H1 (cell line): ENCODE measurements at regions not wholly inside any gene's neighbourhood (a gene's known extent, or its start where the extent isn't known, plus 50 kb on each side); places are given as distances from the start of the nearest gene placed in this dataset.

Experiments
- CTCF ChIA-PET: fragments of 300-600 bp; sonication (Branson Sonifier 250); formaldehyde crosslinking; loops from one replicate; lab custom pipeline; 2021; ENCODE audit not compliant: partially characterized antibody; lab: Charles Lee
- POLR2A ChIA-PET: fragments of 300-600 bp; sonication (Branson Sonifier 250); formaldehyde crosslinking; loops from one replicate; lab custom pipeline; 2021; ENCODE audit warnings: inconsistent platforms; ENCODE audit not compliant: partially characterized antibody; lab: Charles Lee
- DNase-seq, 2 experiments: peaks; one replicate each; pipeline versions ENCODE4 v3.0.0 to v3.0.0-alpha.2; 2010 to 2022; ENCODE audit warnings: low spot score in 2 of 2, low read depth in 1 of 2, mixed read lengths in 1 of 2
- FAIRE-seq: peaks from 2 replicates; lab custom pipeline; 2011; peaks lifted over from hg19 to GRCh38; lab: Jason Lieb, UNC
- H2AFZ ChIP-seq: 2 replicates; pipeline ENCODE4 v1.8.1; 2012; ENCODE audit warnings: low read length, inconsistent platforms
- H2AK5ac ChIP-seq: 2 replicates; pipeline ENCODE4 v1.6.1; 2013; ENCODE audit warnings: low read depth, low read length
- H2BK120ac ChIP-seq: replicated peaks from 2 replicates; pipeline ENCODE3; 2013; ENCODE audit warnings: low read depth, low read length, inconsistent platforms
- H2BK12ac ChIP-seq: 2 replicates; pipeline ENCODE4 v1.6.1; 2013; ENCODE audit warnings: low read depth, low read length
- H2BK15ac ChIP-seq: 2 replicates; pipeline ENCODE4 v1.6.1; 2013; ENCODE audit warnings: low read length
- H2BK20ac ChIP-seq: 2 replicates; pipeline ENCODE4 v1.6.1; 2013; ENCODE audit warnings: low read length
- H2BK5ac ChIP-seq: 2 replicates; pipeline ENCODE4 v1.6.1; 2013; ENCODE audit warnings: low read depth, low read length
- H3K14ac ChIP-seq: 2 replicates; pipeline ENCODE4 v1.6.1; 2013; ENCODE audit warnings: inconsistent platforms; ENCODE audit not compliant: insufficient read length
- H3K18ac ChIP-seq: 2 replicates; pipeline ENCODE4 v1.6.1; 2013; ENCODE audit warnings: low read length; ENCODE audit errors: extremely low read depth
- H3K23ac ChIP-seq: 2 replicates; pipeline ENCODE4 v1.6.1; 2013; ENCODE audit warnings: inconsistent platforms; ENCODE audit not compliant: insufficient read length
- H3K23me2 ChIP-seq: 2 replicates; pipeline ENCODE4 v1.6.1; 2013; ENCODE audit warnings: low read depth, low read length
- H3K27ac ChIP-seq: 2 replicates; pipeline ENCODE4 v1.6.1; 2011; ENCODE audit warnings: low read depth, low read length, inconsistent platforms
- H3K27me3 ChIP-seq, 4 experiments: replicated peaks in 1 of 4; 1 replicate in 1 of 4; 2 replicates in 3 of 4; pipeline versions ENCODE4 v1.6.1 to v1.8.1; 2011 to 2013; ENCODE audit warnings: low read length in 3 of 4, mild to moderate bottlenecking in 3 of 4, inconsistent platforms in 2 of 4, mixed read lengths in 2 of 4, moderate library complexity in 1 of 4; ENCODE audit not compliant: control insufficient read depth in 3 of 4, insufficient read depth in 3 of 4; ENCODE audit errors: extremely low read depth in 1 of 4
- H3K36me3 ChIP-seq, 4 experiments: 2 replicates each; pipeline versions ENCODE4 v1.6.1 to v1.8.1; 2011 to 2013; ENCODE audit warnings: mild to moderate bottlenecking in 4 of 4, low read length in 3 of 4, moderate library complexity in 2 of 4, control low read depth in 1 of 4, inconsistent platforms in 1 of 4; ENCODE audit not compliant: insufficient read depth in 4 of 4, control insufficient read depth in 2 of 4
- H3K4ac ChIP-seq: replicated peaks from 2 replicates; pipeline ENCODE3; 2013; ENCODE audit warnings: low read length, low read depth, mixed read lengths, inconsistent platforms; ENCODE audit not compliant: insufficient read length
- H3K4me1 ChIP-seq, 4 experiments: replicated peaks in 1 of 4; 1 replicate in 1 of 4; 2 replicates in 3 of 4; pipeline versions ENCODE4 v1.6.1 to v1.8.1; 2011 to 2013; ENCODE audit warnings: low read length in 3 of 4, inconsistent platforms in 2 of 4, mixed read lengths in 1 of 4; ENCODE audit not compliant: insufficient read depth in 4 of 4, control insufficient read depth in 3 of 4
- H3K4me2 ChIP-seq, 2 experiments: 2 replicates each; pipeline versions ENCODE4 v1.6.1 to v1.8.1; 2011 to 2013; ENCODE audit warnings: low read depth in 2 of 2, low read length in 2 of 2, control low read depth in 1 of 2, inconsistent platforms in 1 of 2, mild to moderate bottlenecking in 1 of 2; ENCODE audit not compliant: insufficient read depth in 1 of 2
- H3K4me3 ChIP-seq, 4 experiments: fragments of 200-600, 300-600 bp in 1 of 4; sonication (generic), shearing (Covaris generic), sonication (Bioruptor Twin) in 1 of 4; 2 replicates each; pipeline versions ENCODE4 v1.5.1 to v1.8.1; 2011 to 2016; ENCODE audit warnings: low read length in 4 of 4, low read depth in 3 of 4, control low read depth in 2 of 4, inconsistent platforms in 2 of 4, mild to moderate bottlenecking in 2 of 4, mixed read lengths in 1 of 4, moderate library complexity in 1 of 4; ENCODE audit not compliant: insufficient read depth in 2 of 4; ENCODE audit errors: extremely low read depth in 1 of 4
- H3K56ac ChIP-seq: replicated peaks from 2 replicates; pipeline ENCODE3; 2013; ENCODE audit warnings: low read depth, mild to moderate bottlenecking, mixed read lengths, low read length, inconsistent platforms; ENCODE audit not compliant: insufficient read length
- H3K79me1 ChIP-seq: 2 replicates; pipeline ENCODE4 v1.6.1; 2013; ENCODE audit warnings: low read depth, low read length, control low read depth
- H3K79me2 ChIP-seq, 2 experiments: 2 replicates each; pipeline versions ENCODE4 v1.6.1 to v1.8.1; 2012 to 2013; ENCODE audit warnings: low read length in 2 of 2, mild to moderate bottlenecking in 2 of 2, inconsistent platforms in 1 of 2; ENCODE audit not compliant: insufficient read depth in 2 of 2, control insufficient read depth in 1 of 2
- H3K9ac ChIP-seq, 4 experiments: replicated peaks in 1 of 4; 1 replicate in 1 of 4; 2 replicates in 3 of 4; pipeline versions ENCODE4 v1.6.1 to v1.8.1; 2011 to 2013; ENCODE audit warnings: low read depth in 3 of 4, low read length in 3 of 4, control low read depth in 2 of 4, mild to moderate bottlenecking in 2 of 4, moderate library complexity in 2 of 4, inconsistent platforms in 1 of 4; ENCODE audit errors: extremely low read depth in 1 of 4
- H3K9me3 ChIP-seq, 2 experiments: 2 replicates each; pipeline versions ENCODE4 v1.6.1 to v1.8.1; 2012 to 2013; ENCODE audit warnings: mild to moderate bottlenecking in 2 of 2, moderate library complexity in 2 of 2, control low read depth in 1 of 2, inconsistent platforms in 1 of 2, low read depth in 1 of 2, low read length in 1 of 2, mixed read lengths in 1 of 2; ENCODE audit not compliant: insufficient read depth in 2 of 2
- H4K20me1 ChIP-seq, 2 experiments: replicated peaks in 1 of 2; 2 replicates each; pipeline versions ENCODE3 to v1.8.1; 2011 to 2013; ENCODE audit warnings: inconsistent platforms in 2 of 2, low read length in 2 of 2, mild to moderate bottlenecking in 1 of 2; ENCODE audit not compliant: insufficient read depth in 2 of 2, control insufficient read depth in 1 of 2
- H4K5ac ChIP-seq: 2 replicates; pipeline ENCODE4 v1.6.1; 2013; ENCODE audit warnings: low read length, low read depth, mixed read lengths, inconsistent platforms; ENCODE audit not compliant: insufficient read length
- H4K8ac ChIP-seq: 2 replicates; pipeline ENCODE4 v1.8.0; 2013; ENCODE audit warnings: mild to moderate bottlenecking, moderate library complexity, low read length, inconsistent platforms; ENCODE audit not compliant: insufficient read depth; ENCODE audit errors: extremely low read depth
- H4K91ac ChIP-seq: replicated peaks from 2 replicates; pipeline ENCODE3; 2013; ENCODE audit warnings: low read length, mixed read lengths, inconsistent platforms; ENCODE audit not compliant: insufficient read length
- JUN ChIP-seq: IDR thresholded peaks from 2 replicates; pipeline ENCODE4 v1.6.1; 2011; ENCODE audit warnings: low read depth, mild to moderate bottlenecking, improper control_type of control experiment, low read length
- POLR2A ChIP-seq, 2 experiments: IDR thresholded peaks; 1 replicate in 1 of 2; 2 replicates in 1 of 2; pipeline ENCODE4 v1.6.1; 2011; ENCODE audit warnings: low read depth in 2 of 2, low read length in 2 of 2, mild to moderate bottlenecking in 2 of 2; ENCODE audit errors: control extremely low read depth in 1 of 2
- SRF ChIP-seq: IDR thresholded peaks from 2 replicates; pipeline ENCODE4 v1.6.1; 2011; ENCODE audit warnings: mild to moderate bottlenecking, low read depth, low read length, moderate library complexity
- WGBS, 2 experiments: shearing (Covaris generic) in 1 of 2; methylation state at CpG; one replicate each; pipeline versions ENCODE4 v1.1.6 to v1.1.7; 2013 to 2015; ENCODE audit warnings: low lambda C conversion rate in 2 of 2, mixed read lengths in 2 of 2, inconsistent platforms in 1 of 2, low coverage in 1 of 2, missing lambda C conversion rate in 1 of 2; ENCODE audit not compliant: insufficient replicate concordance in 2 of 2, insufficient coverage in 1 of 2, insufficient read length in 1 of 2; ENCODE audit errors: extremely low coverage in 1 of 2, missing lambda C conversion rate in 1 of 2; 5-methylcytosine and 5-hydroxymethylcytosine counted together
- TF ChIP-seq, protein P1 (sequence below): IDR thresholded peaks from 2 replicates; pipeline ENCODE4 v1.6.1; 2012; ENCODE audit warnings: inconsistent platforms

DNA sequence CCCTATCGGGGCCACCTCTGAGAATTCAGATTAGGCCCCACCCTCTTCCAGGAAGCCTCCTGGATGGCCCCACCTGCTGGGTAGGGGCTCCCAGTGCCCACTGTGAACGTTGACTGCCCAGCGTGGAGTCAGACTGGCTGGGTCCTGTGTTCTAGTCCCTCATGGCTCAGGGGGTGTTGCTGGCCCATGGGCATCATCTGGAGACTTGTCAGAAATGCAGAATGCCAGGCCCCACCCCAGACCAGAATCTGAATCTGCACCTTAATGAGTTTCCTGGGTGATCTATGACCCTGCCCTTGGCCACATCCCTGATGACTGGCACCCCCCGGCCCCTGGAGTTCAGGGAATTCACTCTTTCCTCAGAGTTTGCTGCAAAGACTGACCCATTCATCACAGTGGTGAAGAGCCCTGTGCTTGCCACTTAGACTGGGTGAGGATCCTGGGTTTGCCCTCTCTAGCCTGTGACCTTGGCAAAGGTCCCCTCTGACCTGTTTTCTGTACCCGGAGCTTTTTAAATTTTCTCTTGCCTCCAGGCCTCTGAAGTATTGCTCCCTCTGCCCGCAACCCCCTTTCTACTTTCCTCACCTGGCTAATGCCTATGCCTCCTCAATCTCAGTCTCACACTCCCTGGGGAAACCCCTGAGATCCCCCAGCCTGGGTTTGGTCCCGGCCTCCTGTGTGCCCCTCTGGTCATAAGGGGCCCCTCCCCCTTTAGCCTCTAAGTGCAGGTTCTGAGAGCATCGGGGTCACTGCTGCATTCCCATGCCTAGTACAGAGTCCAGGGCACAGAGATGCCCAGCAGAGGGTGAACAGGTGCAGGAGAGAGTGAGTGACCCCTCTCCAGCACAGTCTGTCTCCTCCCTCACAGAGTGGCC lies 184.2 kb downstream of the MATN1 start:
- Histone ChIP-seq H2BK12ac (no peak overlapping the region), H3K4ac (no peak overlapping the region), H3K4me1 (no peaks in the 10 kb centered on the region; a peak in 1 of 7 replicates), H3K79me2 (no peaks in the 10 kb centered on the region), H4K20me1 (no peaks in the 10 kb centered on the region), H3K4me3 (no peak overlapping the region), H3K18ac (no peak overlapping the region), H2BK15ac (no peak overlapping the region), H3K14ac (no peak overlapping the region), H3K56ac (no peak overlapping the region), H3K23me2 (no peaks in the 10 kb centered on the region), H2BK20ac (no peak overlapping the region), H3K9me3 (peaks cover 0 to 3% of the 10 kb centered on the region in 2 experiments; a peak in 1 of 4 replicates), H3K36me3 (no peaks in the 10 kb centered on the region), H2AK5ac (no peak overlapping the region), H3K4me2 (no peak overlapping the region), H3K27ac (no peak overlapping the region), H3K9ac (no peak overlapping the region), H3K79me1 (no peaks in the 10 kb centered on the region), H4K91ac (no peak overlapping the region), H4K5ac (no peak overlapping the region), H3K23ac (no peak overlapping the region), H4K8ac (no peak overlapping the region), H2AFZ (no peak overlapping the region), H2BK5ac (no peak overlapping the region), H3K27me3 (no peaks in the 10 kb centered on the region; a peak in 1 of 7 replicates), H2BK120ac (no peak overlapping the region)
- ChIA-PET CTCF (interaction anchor here (0.7 to 2.6 kb wide), 4 partner anchors 10 to 186 kb away, joined by 3 to 5 read pairs (median 3); no protein-coding TSS in a partner anchor), POLR2A (no interaction called here)
- FAIRE-seq (no peak), DNase-seq (no peak)
- 89% methylated on average over 8 of the region's 8 CpGs; no CpG with 5 or more reads in 1 of the 2 experiments for WGBS, 2 experiments
- TF ChIP-seq SRF (no peak), JUN (no peak), POLR2A (IDR thresholded peaks at IDR 0.05; ENCODE audit: control extremely low read depth in 1 of 2, low read depth in 2 of 2, low read length in 2 of 2) (no peak)
- TF ChIP-seq, protein P1, sequence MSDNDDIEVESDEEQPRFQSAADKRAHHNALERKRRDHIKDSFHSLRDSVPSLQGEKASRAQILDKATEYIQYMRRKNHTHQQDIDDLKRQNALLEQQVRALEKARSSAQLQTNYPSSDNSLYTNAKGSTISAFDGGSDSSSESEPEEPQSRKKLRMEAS = no peak
